ENCODE measurements at regions not wholly inside any gene's neighbourhood (a gene's known extent, or its start where the extent isn't known, plus 50 kb on each side); places are given as distances from the start of the nearest gene placed in this dataset.

- CTCF ChIA-PET = interaction anchor here (1.2 to 1.3 kb wide), 3 partner anchors 12 to 486 kb away, joined by 3 to 4 read pairs (median 4); no protein-coding TSS in a partner anchor
- Histone ChIP-seq H3K4me3 (no peak overlapping the region), H3K36me3 (ENCODE audit: control insufficient read depth in 2 of 2, insufficient read depth in 2 of 2, low read length in 1 of 2) (no peaks in the 10 kb centered on the region), H3K4me1 (ENCODE audit: control insufficient read depth, insufficient read depth, low read length) (no peaks in the 10 kb centered on the region), H3K9ac (ENCODE audit: control insufficient read depth, insufficient read depth, low read length) (no peak overlapping the region), H4K20me1 (ENCODE audit: control insufficient read depth, insufficient read depth) (no peaks in the 10 kb centered on the region), H3K4me2 (ENCODE audit: control insufficient read depth, insufficient read depth) (no peak overlapping the region), H3K79me2 (ENCODE audit: control insufficient read depth, insufficient read depth, low read length) (no peaks in the 10 kb centered on the region), H3K9me3 (replicated peaks; ENCODE audit: control insufficient read depth, insufficient read depth, low read length) (no peaks in the 10 kb centered on the region), H2AFZ (ENCODE audit: control insufficient read depth, low read depth, low read length) (no peak overlapping the region), H3K27ac (ENCODE audit: control insufficient read depth, insufficient read depth) (no peak overlapping the region), H3K27me3 (replicated peaks in 1 of 2; ENCODE audit: control insufficient read depth in 2 of 2, insufficient read depth in 2 of 2, low read length in 1 of 2) (no peaks in the 10 kb centered on the region; a peak in 1 of 4 replicates)
- RAD21 ChIA-PET (ENCODE audit: unreplicated experiment) = interaction anchor here (1.3 kb wide), 1 partner anchor 13 kb away, joined by 3 read pairs; no protein-coding TSS in a partner anchor
- ATAC-seq (no peak), DNase-seq (ENCODE audit: low read depth, low spot score) (no peak), FAIRE-seq (peak; percentile 38)
- intact Hi-C loops (cut with micrococcal nuclease; ENCODE audit: unreplicated experiment) = loop anchor here (10.0 kb wide), 1 partner anchor 409 kb away; no protein-coding TSS in a partner anchor
- SMC1A ChIA-PET (ENCODE audit: uncharacterized antibody, unreplicated experiment) = interaction anchor here (0.9 to 1.1 kb wide), 2 partner anchors 64 to 406 kb away, joined by 3 to 5 read pairs; no protein-coding TSS in a partner anchor
- in situ Hi-C loops (cut with MboI) = no loop called here
- POLR2A ChIA-PET = no interaction called here
- 7% methylated on average over 7 of the region's 7 CpGs for WGBS (ENCODE audit: insufficient coverage, insufficient replicate concordance, low lambda C conversion rate, missing lambda C conversion rate)
- BruUV-seq (replicated peaks) = no TSS peak
- TF ChIP-seq, protein P1, sequence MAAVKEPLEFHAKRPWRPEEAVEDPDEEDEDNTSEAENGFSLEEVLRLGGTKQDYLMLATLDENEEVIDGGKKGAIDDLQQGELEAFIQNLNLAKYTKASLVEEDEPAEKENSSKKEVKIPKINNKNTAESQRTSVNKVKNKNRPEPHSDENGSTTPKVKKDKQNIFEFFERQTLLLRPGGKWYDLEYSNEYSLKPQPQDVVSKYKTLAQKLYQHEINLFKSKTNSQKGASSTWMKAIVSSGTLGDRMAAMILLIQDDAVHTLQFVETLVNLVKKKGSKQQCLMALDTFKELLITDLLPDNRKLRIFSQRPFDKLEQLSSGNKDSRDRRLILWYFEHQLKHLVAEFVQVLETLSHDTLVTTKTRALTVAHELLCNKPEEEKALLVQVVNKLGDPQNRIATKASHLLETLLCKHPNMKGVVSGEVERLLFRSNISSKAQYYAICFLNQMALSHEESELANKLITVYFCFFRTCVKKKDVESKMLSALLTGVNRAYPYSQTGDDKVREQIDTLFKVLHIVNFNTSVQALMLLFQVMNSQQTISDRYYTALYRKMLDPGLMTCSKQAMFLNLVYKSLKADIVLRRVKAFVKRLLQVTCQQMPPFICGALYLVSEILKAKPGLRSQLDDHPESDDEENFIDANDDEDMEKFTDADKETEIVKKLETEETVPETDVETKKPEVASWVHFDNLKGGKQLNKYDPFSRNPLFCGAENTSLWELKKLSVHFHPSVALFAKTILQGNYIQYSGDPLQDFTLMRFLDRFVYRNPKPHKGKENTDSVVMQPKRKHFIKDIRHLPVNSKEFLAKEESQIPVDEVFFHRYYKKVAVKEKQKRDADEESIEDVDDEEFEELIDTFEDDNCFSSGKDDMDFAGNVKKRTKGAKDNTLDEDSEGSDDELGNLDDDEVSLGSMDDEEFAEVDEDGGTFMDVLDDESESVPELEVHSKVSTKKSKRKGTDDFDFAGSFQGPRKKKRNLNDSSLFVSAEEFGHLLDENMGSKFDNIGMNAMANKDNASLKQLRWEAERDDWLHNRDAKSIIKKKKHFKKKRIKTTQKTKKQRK (IDR thresholded peaks at IDR 0.05; ENCODE audit: low read depth, low read length) = no peak
- TF ChIP-seq ZNF217 (IDR thresholded peaks at IDR 0.05) = no peak
- TF ChIP-seq SRF (IDR thresholded peaks at IDR 0.05; ENCODE audit: low read depth in 2 of 2, low read length in 2 of 2) = no peak
- no peak for TF ChIP-seq IRF4 (IDR thresholded peaks at IDR 0.05; ENCODE audit: low read depth, low read length)
- TF ChIP-seq EP300 (IDR thresholded peaks at IDR 0.05; ENCODE audit: borderline replicate concordance in 1 of 2, control insufficient read depth in 1 of 2, low read depth in 2 of 2, low read length in 2 of 2) = no peak
- TF ChIP-seq E2F8 (IDR thresholded peaks at IDR 0.05; ENCODE audit: low read depth, partially characterized antibody) = no peak
- TF ChIP-seq SPI1 (IDR thresholded peaks at IDR 0.05; ENCODE audit: borderline replicate concordance, insufficient read depth, low read depth, low read length) = no peak
- no peak for TF ChIP-seq ZBED1 (IDR thresholded peaks at IDR 0.05; ENCODE audit: borderline replicate concordance)
- TF ChIP-seq BRCA1 (IDR thresholded peaks at IDR 0.05; ENCODE audit: low read depth, low read length) = no peak
- TF ChIP-seq CUX1 (IDR thresholded peaks at IDR 0.05; ENCODE audit: insufficient replicate concordance, low read depth, low read length) = no peak
- TF ChIP-seq ZZZ3 (IDR thresholded peaks at IDR 0.05; ENCODE audit: control insufficient read depth, insufficient read length, low read depth) = no peak
These were observed 203.7 kb downstream of the IPMK start for GRCh38 chr10:58063861-58064480.

Measured in GM12878 (cell line).